A549 (cell line): ENCODE measurements at regions not wholly inside any gene's neighbourhood (a gene's known extent, or its start where the extent isn't known, plus 50 kb on each side); places are given as distances from the start of the nearest gene placed in this dataset.

Experiments
- ATAC-seq, 2 experiments: fragments of 200-7000 bp in 1 of 2; fragments of >200 bp in 1 of 2; cut with Nextera tagmentation in 1 of 2; cut with Tn5 transposase in 1 of 2; 3 replicates each; pipeline versions ENCODE4 v1.8.0 to v1.9.1; 2018 to 2020; ENCODE audit warnings: mild to moderate bottlenecking in 1 of 2, moderate library complexity in 1 of 2
- CTCF ChIA-PET: fragments of 300-600 bp; sonication (Branson Sonifier 250); formaldehyde crosslinking; extraction: SDS; loops from one replicate; lab custom pipeline; 2021; ENCODE audit warnings: antibody characterized with exemption, inconsistent platforms; lab: Yijun Ruan, JAX
- POLR2A ChIA-PET: fragments of 350-600 bp; formaldehyde crosslinking; extraction: SDS; loops from one replicate; lab custom pipeline; 2021; ENCODE audit warnings: antibody characterized with exemption, inconsistent platforms; lab: Yijun Ruan, JAX
- DNase-seq, 2 experiments: peaks; one replicate each; pipeline versions ENCODE4 v3.0.0 to v3.0.0-alpha.2; 2011 to 2016; ENCODE audit warnings: low read depth in 1 of 2, low spot score in 1 of 2
- FAIRE-seq: peaks from 2 replicates; lab custom pipeline; 2011; peaks lifted over from hg19 to GRCh38; lab: Jason Lieb, UNC
- H3K27ac ChIP-seq, 2 experiments: fragments of >200 bp; sonication (Bioruptor Twin); formaldehyde crosslinking; 3 replicates each; pipeline ENCODE4 v1.5.1; 2016 to 2017
- H3K4me1 ChIP-seq: fragments of >200 bp; sonication (Bioruptor Twin); formaldehyde crosslinking; 3 replicates; pipeline ENCODE4 v1.6.1; 2016
- H3K4me2 ChIP-seq: fragments of >200 bp; sonication (Bioruptor Twin); formaldehyde crosslinking; 3 replicates; pipeline ENCODE4 v1.6.1; 2016
- H3K4me3 ChIP-seq: fragments of >200 bp; sonication (Bioruptor Twin); formaldehyde crosslinking; 3 replicates; pipeline ENCODE4 v1.5.1; 2016
- H3K9me3 ChIP-seq: fragments of >200 bp; sonication (Bioruptor Twin); formaldehyde crosslinking; 3 replicates; pipeline ENCODE4 v1.6.1; 2016
- ATOH8 ChIP-seq: fragments of 250-450 bp; sonication (Bioruptor Pico); IDR thresholded peaks from 2 replicates; pipeline ENCODE4 v1.5.0; 2020; ENCODE audit warnings: low read depth, mild to moderate bottlenecking, moderate library complexity
- BCL3 ChIP-seq: fragments of >200 bp; sonication (Bioruptor Twin); formaldehyde crosslinking; IDR thresholded peaks from 3 replicates; pipeline ENCODE4 v1.6.1; 2016
- BHLHE40 ChIP-seq: IDR thresholded peaks from 2 replicates; pipeline ENCODE4 v1.6.1; 2012; ENCODE audit warnings: low read depth, low read length, inconsistent platforms
- CEBPB ChIP-seq, 2 experiments: fragments of >200 bp in 1 of 2; sonication (Bioruptor Twin) in 1 of 2; formaldehyde crosslinking in 1 of 2; IDR thresholded peaks; 2 replicates each; pipeline ENCODE4 v1.6.1; 2012 to 2016
- CHD2 ChIP-seq: fragments of 150-350 bp; IDR thresholded peaks from 2 replicates; pipeline ENCODE4 v1.6.1; 2014; ENCODE audit warnings: low read length; ENCODE audit not compliant: partially characterized antibody
- E2F6 ChIP-seq: IDR thresholded peaks from 2 replicates; pipeline ENCODE4 v1.6.1; 2012; ENCODE audit warnings: low read depth, borderline replicate concordance
- ESRRA ChIP-seq: fragments of 150-350 bp; IDR thresholded peaks from 2 replicates; pipeline ENCODE4 v1.6.1; 2014; ENCODE audit warnings: mild to moderate bottlenecking, low read length, borderline replicate concordance
- FOSB ChIP-seq: fragments of 250-450 bp; sonication (Bioruptor Pico); IDR thresholded peaks from 2 replicates; pipeline ENCODE4 v1.5.0; 2020; ENCODE audit warnings: mild to moderate bottlenecking, moderate library complexity
- FOXS1 ChIP-seq: fragments of 250-450 bp; sonication (Bioruptor Pico); IDR thresholded peaks from 2 replicates; pipeline ENCODE4 v1.5.0; 2020; ENCODE audit warnings: mild to moderate bottlenecking, moderate library complexity
- HDAC2 ChIP-seq: fragments of 200-600 bp; sonication (generic); IDR thresholded peaks from 2 replicates; pipeline ENCODE4 v1.6.1; 2016
- HES2 ChIP-seq: fragments of >200 bp; sonication (Bioruptor Twin); formaldehyde crosslinking; IDR thresholded peaks from 2 replicates; pipeline ENCODE4 v1.6.1; 2016
- HOXB5 ChIP-seq: fragments of 250-450 bp; sonication (Bioruptor Pico); IDR thresholded peaks from 2 replicates; pipeline ENCODE4 v1.5.0; 2020; ENCODE audit warnings: mild to moderate bottlenecking, moderate library complexity
- JUNB ChIP-seq: fragments of >200 bp; sonication (Bioruptor Twin); formaldehyde crosslinking; IDR thresholded peaks from 2 replicates; pipeline ENCODE4 v1.6.1; 2016
- KDM1A ChIP-seq: fragments of 200-600 bp; sonication (generic); IDR thresholded peaks from 2 replicates; pipeline ENCODE4 v1.6.1; 2016; ENCODE audit warnings: low read depth, mild to moderate bottlenecking
- KDM5A ChIP-seq: fragments of 200-600 bp; sonication (generic); IDR thresholded peaks from 2 replicates; pipeline ENCODE4 v1.6.1; 2016; ENCODE audit warnings: antibody characterized with exemption, mild to moderate bottlenecking
- NFE2L2 ChIP-seq: fragments of 150-350 bp; conservative IDR thresholded peaks from 2 replicates; pipeline ENCODE4 v1.6.1; 2014; ENCODE audit warnings: low read length
- PBX3 ChIP-seq: IDR thresholded peaks from 2 replicates; pipeline ENCODE4 v1.6.1; 2012
- POLR2A ChIP-seq: IDR thresholded peaks from 2 replicates; pipeline ENCODE4 v1.6.1; 2012; ENCODE audit warnings: mild to moderate bottlenecking, low read length
- RARB ChIP-seq: fragments of 250-450 bp; sonication (Bioruptor Pico); IDR thresholded peaks from 2 replicates; pipeline ENCODE4 v1.8.0; 2021; ENCODE audit warnings: mild to moderate bottlenecking, moderate library complexity
- RNF2 ChIP-seq: fragments of 200-600 bp; sonication (generic); IDR thresholded peaks from 2 replicates; pipeline ENCODE4 v1.6.1; 2016; ENCODE audit warnings: low read depth, mild to moderate bottlenecking, antibody characterized with exemption, moderate library complexity, borderline replicate concordance
- SMC3 ChIP-seq: fragments of >200 bp; sonication (Bioruptor Twin); formaldehyde crosslinking; IDR thresholded peaks from 3 replicates; pipeline ENCODE4 v1.6.1; 2018; ENCODE audit warnings: inconsistent platforms
- SREBF2 ChIP-seq: fragments of 450-650 bp; IDR thresholded peaks from 2 replicates; pipeline ENCODE4 v1.6.1; 2014; ENCODE audit warnings: mild to moderate bottlenecking, moderate library complexity
- TFCP2L1 ChIP-seq: fragments of 250-450 bp; sonication (Bioruptor Pico); IDR thresholded peaks from 2 replicates; pipeline ENCODE4 v1.5.0; 2021; ENCODE audit warnings: mild to moderate bottlenecking
- TP53 ChIP-seq: fragments of 250-450 bp; sonication (Bioruptor Pico); IDR thresholded peaks from 2 replicates; pipeline ENCODE4 v1.5.0; 2021; ENCODE audit warnings: mild to moderate bottlenecking, moderate library complexity
- WGBS: methylation state at CpG from one replicate; pipeline ENCODE4 v1.1.6; 2017; ENCODE audit errors: missing lambda C conversion rate; 5-methylcytosine and 5-hydroxymethylcytosine counted together

DNA sequence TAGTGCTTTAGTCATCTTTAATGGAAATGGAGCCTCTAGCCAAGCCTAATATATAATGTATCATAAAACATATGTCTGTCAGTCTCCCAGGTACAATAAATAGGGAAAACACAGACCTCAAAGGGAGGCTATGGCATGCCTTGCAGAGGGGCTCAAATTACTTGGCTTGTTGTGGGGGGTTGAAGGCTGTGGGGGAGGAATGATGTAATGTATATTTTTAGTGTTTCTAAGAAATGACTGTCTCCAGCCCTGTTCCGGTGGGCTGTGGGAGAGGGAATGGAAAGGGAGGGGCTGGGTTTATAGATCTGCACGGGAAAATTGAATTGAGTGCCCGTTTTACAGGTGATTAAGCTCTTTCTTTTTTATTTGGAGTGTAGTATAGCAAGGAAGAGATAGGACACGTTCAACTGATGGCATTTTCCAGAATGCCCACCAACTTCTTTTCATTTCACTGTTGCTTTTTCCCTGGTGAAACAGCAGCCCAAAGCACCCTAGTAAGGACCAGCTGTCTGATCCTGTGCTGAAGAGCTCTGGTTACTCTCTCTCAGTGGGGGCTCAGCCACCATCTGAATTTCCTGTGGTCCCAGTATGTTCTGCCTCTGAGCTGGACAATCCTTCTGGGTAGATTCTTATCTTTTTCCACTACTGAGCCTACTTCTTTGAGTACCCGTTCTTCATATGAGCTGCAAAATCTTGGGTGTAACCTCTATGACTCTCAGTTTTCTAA is 220.7 kb upstream of the CASK start (continued):
- TF ChIP-seq ESRRA (no peak), POLR2A (no peak), RARB (CRISPR knock-in tag) (no peak), ATOH8 (CRISPR knock-in tag) (no peak), SMC3 (no peak)
- TF ChIP-seq, all 56 proteins: peak for 0

DNA sequence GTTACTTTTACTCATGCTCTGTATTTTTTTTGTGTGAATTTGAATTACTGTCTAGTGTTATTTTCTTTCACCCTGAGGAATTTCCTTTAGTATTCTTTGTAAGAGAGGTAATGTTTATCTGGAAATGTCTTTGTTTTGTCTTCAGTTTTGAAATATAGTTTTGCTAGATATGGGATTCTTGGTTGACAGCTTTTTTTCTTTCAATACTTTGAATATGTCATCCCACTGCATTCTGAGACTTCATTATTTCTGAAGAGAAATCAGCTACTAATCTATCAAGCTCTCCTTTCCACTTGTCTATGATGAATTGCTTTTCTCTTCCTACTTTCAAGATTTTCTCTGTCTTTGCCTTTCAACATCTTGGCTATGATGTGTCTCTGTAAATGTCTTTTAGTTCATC is 217.0 kb upstream of the CASK start:
- ATAC-seq (no peak), DNase-seq (no peak)
- CTCF ChIA-PET: no interaction called here

GRCh38 chrX:42135583-42136228 is 212.4 kb upstream of the CASK start:
- ChIA-PET CTCF (no interaction called here), POLR2A (no interaction called here)
- 5% methylated on average over 1 of the region's 1 CpG for WGBS
- DNase-seq (no peak), FAIRE-seq (no peak), ATAC-seq (no peak)
- no peaks in the 10 kb centered on the region for H3K4me1 ChIP-seq
- H3K9me3 ChIP-seq: no peaks in the 10 kb centered on the region
- H3K4me3 ChIP-seq: no peak overlapping the region
- H3K4me2 ChIP-seq: no peak overlapping the region
- TF ChIP-seq SREBF2 (no peak), KDM5A (no peak), TFCP2L1 (CRISPR knock-in tag) (no peak), TP53 (CRISPR knock-in tag) (no peak), RNF2 (no peak), FOXS1 (no peak), ATOH8 (CRISPR knock-in tag) (no peak), HDAC2 (no peak), E2F6 (no peak), NFE2L2 (no peak)
- TF ChIP-seq, all 56 proteins: peak for 0
- no peak overlapping the region for H3K27ac ChIP-seq

More for the DNA sequence above, 217.0 kb upstream of the CASK start:
- Histone ChIP-seq H3K4me3 (no peak overlapping the region), H3K9me3 (no peaks in the 10 kb centered on the region), H3K27ac (no peak overlapping the region), H3K4me1 (no peaks in the 10 kb centered on the region), H3K4me2 (no peak overlapping the region)
- TF ChIP-seq PBX3 (no peak), KDM1A (no peak), CEBPB (IDR thresholded peaks at IDR 0.05) (no peak), HOXB5 (CRISPR knock-in tag) (no peak), FOSB (CRISPR knock-in tag) (no peak), RARB (CRISPR knock-in tag) (no peak), HES2 (no peak), BCL3 (no peak), JUNB (no peak), CHD2 (no peak), BHLHE40 (no peak)
- POLR2A ChIA-PET: no interaction called here
- FAIRE-seq: no peak
